WTC11 (cell line): ENCODE measurements at regions not wholly inside any gene's neighbourhood (a gene's known extent, or its start where the extent isn't known, plus 50 kb on each side); places are given as distances from the start of the nearest gene placed in this dataset.

ENCODE experiments used
- ATAC-seq: fragments of 200-7000 bp; cut with Tn5 transposase; 2 replicates; pipeline ENCODE4 v1.10.0; 2021; ENCODE audit warnings: mild to moderate bottlenecking, moderate library complexity
- CTCF ChIA-PET: fragments of 300-600 bp; sonication (Branson Sonifier 250); formaldehyde crosslinking; loops from one replicate; lab custom pipeline; 2021; ENCODE audit warnings: antibody characterized with exemption; lab: Charles Lee
- POLR2A ChIA-PET: fragments of 350-600 bp; sonication (Branson Sonifier 250); formaldehyde crosslinking; loops from one replicate; lab custom pipeline; 2021; ENCODE audit warnings: antibody characterized with exemption; lab: Charles Lee
- DNase-seq: peaks from one replicate; pipeline ENCODE4 v3.0.0; 2021; ENCODE audit warnings: low spot score
- H3K27ac Mint-ChIP-seq: 2 replicates; pipeline ENCODE4 v1.8.0; 2021; ENCODE audit warnings: mixed read lengths
- H3K27me3 Mint-ChIP-seq: 2 replicates; pipeline ENCODE4 v1.8.0; 2021; ENCODE audit warnings: low read depth, mild to moderate bottlenecking, moderate library complexity, mixed read lengths
- H3K36me3 Mint-ChIP-seq: 2 replicates; pipeline ENCODE4 v1.8.0; 2021; ENCODE audit warnings: mixed read lengths
- H3K4me1 Mint-ChIP-seq: 2 replicates; pipeline ENCODE4 v1.8.0; 2022; ENCODE audit warnings: mixed read lengths
- H3K4me3 Mint-ChIP-seq: 2 replicates; pipeline ENCODE4 v1.8.0; 2021; ENCODE audit warnings: mild to moderate bottlenecking, moderate library complexity, mixed read lengths
- H3K9me3 Mint-ChIP-seq: 2 replicates; pipeline ENCODE4 v1.8.0; 2021; ENCODE audit warnings: mixed read lengths
- CREB1 ChIP-seq: sonication (generic); formaldehyde crosslinking; IDR thresholded peaks from 2 replicates; pipeline ENCODE4 v1.8.0; 2023; ENCODE audit warnings: mild to moderate bottlenecking, missing genetic modification reagents
- CREM ChIP-seq: sonication (generic); formaldehyde crosslinking; IDR thresholded peaks from 2 replicates; pipeline ENCODE4 v1.8.1; 2022; ENCODE audit warnings: mild to moderate bottlenecking, missing genetic modification reagents, moderate library complexity
- ELF4 ChIP-seq: sonication (generic); formaldehyde crosslinking; IDR thresholded peaks from 2 replicates; pipeline ENCODE4 v1.8.1; 2022; ENCODE audit warnings: low read depth, mild to moderate bottlenecking, moderate library complexity, missing genetic modification reagents
- EMX1 ChIP-seq: fragments of 250-450 bp; sonication (Bioruptor Pico); IDR thresholded peaks from 2 replicates; pipeline ENCODE4 v1.8.0; 2021; ENCODE audit warnings: mild to moderate bottlenecking
- ETV6 ChIP-seq: sonication (generic); formaldehyde crosslinking; IDR thresholded peaks from 2 replicates; pipeline ENCODE4 v1.8.1; 2022; ENCODE audit warnings: mild to moderate bottlenecking, missing genetic modification reagents
- GABPB1 ChIP-seq: sonication (generic); formaldehyde crosslinking; IDR thresholded peaks from 2 replicates; pipeline ENCODE4 v1.8.1; 2023; ENCODE audit warnings: mild to moderate bottlenecking, missing genetic modification reagents
- GRHL2 ChIP-seq: fragments of 250-450 bp; sonication (Bioruptor Pico); IDR thresholded peaks from 2 replicates; pipeline ENCODE4 v1.8.0; 2022; ENCODE audit warnings: mild to moderate bottlenecking, moderate library complexity; ENCODE audit not compliant: insufficient replicate concordance, severe bottlenecking
- IRF2 ChIP-seq: sonication (generic); formaldehyde crosslinking; IDR thresholded peaks from 2 replicates; pipeline ENCODE4 v1.8.0; 2022; ENCODE audit warnings: low read depth, missing genetic modification reagents, borderline replicate concordance
- MYBL2 ChIP-seq: sonication (generic); formaldehyde crosslinking; IDR thresholded peaks from 2 replicates; pipeline ENCODE4 v1.8.1; 2023; ENCODE audit warnings: mild to moderate bottlenecking, moderate library complexity, missing genetic modification reagents
- NR2C2 ChIP-seq: sonication (generic); formaldehyde crosslinking; IDR thresholded peaks from 2 replicates; pipeline ENCODE4 v1.8.0; 2022; ENCODE audit warnings: mild to moderate bottlenecking, missing genetic modification reagents
- NR3C1 ChIP-seq: sonication (generic); formaldehyde crosslinking; conservative IDR thresholded peaks from 2 replicates; pipeline ENCODE4 v1.8.1; 2023; ENCODE audit warnings: low read depth, mild to moderate bottlenecking, missing genetic modification reagents
- PREB ChIP-seq: sonication (generic); formaldehyde crosslinking; IDR thresholded peaks from 2 replicates; pipeline ENCODE4 v1.8.1; 2022; ENCODE audit warnings: mild to moderate bottlenecking, missing genetic modification reagents, moderate library complexity, borderline replicate concordance
- SOX15 ChIP-seq: fragments of 250-450 bp; sonication (Bioruptor Pico); IDR thresholded peaks from 2 replicates; pipeline ENCODE4 v1.9.0; 2021; ENCODE audit warnings: mild to moderate bottlenecking
- TCF7 ChIP-seq: sonication (generic); formaldehyde crosslinking; IDR thresholded peaks from 2 replicates; pipeline ENCODE4 v1.8.0; 2022; ENCODE audit warnings: mild to moderate bottlenecking, low read depth, missing genetic modification reagents, moderate library complexity
- TEAD4 ChIP-seq: sonication (generic); formaldehyde crosslinking; IDR thresholded peaks from 2 replicates; pipeline ENCODE4 v1.8.0; 2022; ENCODE audit warnings: mild to moderate bottlenecking, missing genetic modification reagents
- TP53 ChIP-seq: sonication (generic); formaldehyde crosslinking; IDR thresholded peaks from 2 replicates; pipeline ENCODE4 v1.8.1; 2023; ENCODE audit warnings: mild to moderate bottlenecking, missing genetic modification reagents
- ZBTB21 ChIP-seq: sonication (generic); formaldehyde crosslinking; IDR thresholded peaks from 2 replicates; pipeline ENCODE4 v1.8.1; 2023; ENCODE audit warnings: mild to moderate bottlenecking, missing genetic modification reagents, borderline replicate concordance
- ZNF219 ChIP-seq: sonication (generic); formaldehyde crosslinking; IDR thresholded peaks from 2 replicates; pipeline ENCODE4 v1.8.0; 2023; ENCODE audit warnings: missing genetic modification reagents, mild to moderate bottlenecking, borderline replicate concordance
- ZNF263 ChIP-seq: sonication (generic); formaldehyde crosslinking; IDR thresholded peaks from 2 replicates; pipeline ENCODE4 v1.8.1; 2022; ENCODE audit warnings: low read depth, mild to moderate bottlenecking, moderate library complexity, missing genetic modification reagents
- ZNF416 ChIP-seq: fragments of 250-450 bp; sonication (Bioruptor Pico); IDR thresholded peaks from 2 replicates; pipeline ENCODE4 v1.9.0; 2021; ENCODE audit warnings: mild to moderate bottlenecking, inconsistent platforms
- ZNF423 ChIP-seq: fragments of 250-450 bp; sonication (Bioruptor Pico); IDR thresholded peaks from 2 replicates; pipeline ENCODE4 v2.1.2; 2022; ENCODE audit warnings: mild to moderate bottlenecking, moderate library complexity
- TF ChIP-seq, protein P1 (sequence below): sonication (generic); formaldehyde crosslinking; IDR thresholded peaks from 2 replicates; pipeline ENCODE4 v1.8.1; 2023; ENCODE audit warnings: mild to moderate bottlenecking, missing genetic modification reagents, moderate library complexity
- TF ChIP-seq, protein P2 (sequence below): sonication (generic); formaldehyde crosslinking; conservative IDR thresholded peaks from 2 replicates; pipeline ENCODE4 v1.8.1; 2023; ENCODE audit warnings: mild to moderate bottlenecking, low read depth, missing genetic modification reagents, moderate library complexity
- TF ChIP-seq, protein P3 (sequence below): sonication (generic); formaldehyde crosslinking; IDR thresholded peaks from 2 replicates; pipeline ENCODE4 v1.8.0; 2023; ENCODE audit warnings: mild to moderate bottlenecking, missing genetic modification reagents
- TF ChIP-seq, protein P4 (sequence below): sonication (generic); formaldehyde crosslinking; IDR thresholded peaks from 2 replicates; pipeline ENCODE4 v1.8.0; 2022; ENCODE audit warnings: mild to moderate bottlenecking, missing genetic modification reagents

- H3K9me3 Mint-ChIP-seq = peaks cover 20% of the 10 kb centered on the region
- DNase-seq (no peak), ATAC-seq (peak; percentile 52)
- H3K27me3 Mint-ChIP-seq = no peaks in the 10 kb centered on the region
- no peak overlapping the region for H3K4me3 Mint-ChIP-seq
- POLR2A ChIA-PET = no interaction called here
- peaks cover 21% of the 10 kb centered on the region for H3K4me1 Mint-ChIP-seq
- H3K27ac Mint-ChIP-seq = peak overlapping the region; percentile 59
- CTCF ChIA-PET = no interaction called here
- peaks cover 5% of the 10 kb centered on the region; the same call in 1 of the 2 replicates for H3K36me3 Mint-ChIP-seq
- TF ChIP-seq CREB1 (CRISPR knock-in tag) (no peak), GABPB1 (CRISPR knock-in tag) (no peak), TCF7 (CRISPR knock-in tag) (no peak), TP53 (CRISPR knock-in tag) (no peak), ELF4 (no peak), MYBL2 (CRISPR knock-in tag) (no peak), CREM (CRISPR knock-in tag) (no peak), IRF2 (no peak), NR2C2 (no peak), PREB (CRISPR knock-in tag) (no peak)
- TF ChIP-seq, protein P1, sequence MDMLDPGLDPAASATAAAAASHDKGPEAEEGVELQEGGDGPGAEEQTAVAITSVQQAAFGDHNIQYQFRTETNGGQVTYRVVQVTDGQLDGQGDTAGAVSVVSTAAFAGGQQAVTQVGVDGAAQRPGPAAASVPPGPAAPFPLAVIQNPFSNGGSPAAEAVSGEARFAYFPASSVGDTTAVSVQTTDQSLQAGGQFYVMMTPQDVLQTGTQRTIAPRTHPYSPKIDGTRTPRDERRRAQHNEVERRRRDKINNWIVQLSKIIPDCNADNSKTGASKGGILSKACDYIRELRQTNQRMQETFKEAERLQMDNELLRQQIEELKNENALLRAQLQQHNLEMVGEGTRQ = no peak
These were observed 1074.0 kb upstream of the LCORL start for GRCh38 chr4:19095491-19096046.

GRCh38 chr4:19093951-19094350 is 1072.4 kb upstream of the LCORL start:
- H3K27me3 Mint-ChIP-seq = no peaks in the 10 kb centered on the region
- TF ChIP-seq ZNF263 (CRISPR knock-in tag) (no peak), GRHL2 (CRISPR knock-in tag) (no peak), ZBTB21 (no peak), GABPB1 (CRISPR knock-in tag) (no peak), TCF7 (CRISPR knock-in tag) (no peak), TEAD4 (CRISPR knock-in tag) (no peak), EMX1 (CRISPR knock-in tag) (no peak), ZNF219 (CRISPR knock-in tag) (no peak), ZNF416 (no peak)
- no peak overlapping the region; the same call in 1 of the 2 replicates for H3K27ac Mint-ChIP-seq
- no peaks in the 10 kb centered on the region; the same call in 1 of the 2 replicates for H3K36me3 Mint-ChIP-seq
- ChIA-PET POLR2A (no interaction called here), CTCF (no interaction called here)
- no peak for DNase-seq
- peaks cover 14% of the 10 kb centered on the region for H3K9me3 Mint-ChIP-seq
- no peak for ATAC-seq
- H3K4me3 Mint-ChIP-seq = no peak overlapping the region
- H3K4me1 Mint-ChIP-seq = peaks cover 21% of the 10 kb centered on the region

DNA sequence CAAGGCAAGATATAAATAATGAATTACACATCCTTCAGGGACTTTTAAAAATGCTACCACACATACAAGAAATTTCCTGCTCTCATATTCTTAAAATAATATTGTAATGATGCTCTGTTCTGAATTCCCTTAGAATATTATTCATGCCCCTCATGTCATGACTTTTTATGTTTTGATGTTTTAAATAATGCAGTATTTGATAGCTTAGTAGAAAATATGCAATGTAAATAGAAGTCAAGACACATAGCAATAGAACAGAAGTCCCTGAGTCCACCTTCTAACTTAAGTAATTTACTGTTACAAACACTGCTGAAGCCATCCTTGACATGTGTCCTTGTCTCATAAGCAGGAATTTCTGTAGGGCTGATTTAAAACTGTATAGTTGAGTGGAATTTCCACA is 1071.2 kb upstream of the LCORL start:
- Mint-ChIP-seq H3K27ac (no peak overlapping the region), H3K9me3 (peaks cover 22% of the 10 kb centered on the region), H3K27me3 (no peaks in the 10 kb centered on the region), H3K36me3 (peaks cover under 1% of the 10 kb centered on the region; the same call in 1 of the 2 replicates), H3K4me1 (peaks cover 21% of the 10 kb centered on the region), H3K4me3 (no peak overlapping the region)
- ChIA-PET POLR2A (no interaction called here), CTCF (interaction anchor here (0.7 to 1.0 kb wide), 2 partner anchors 12 to 188 kb away, joined by 4 to 8 read pairs; no protein-coding TSS in a partner anchor)
- DNase-seq = no peak
- ATAC-seq = no peak
- TF ChIP-seq, protein P2, sequence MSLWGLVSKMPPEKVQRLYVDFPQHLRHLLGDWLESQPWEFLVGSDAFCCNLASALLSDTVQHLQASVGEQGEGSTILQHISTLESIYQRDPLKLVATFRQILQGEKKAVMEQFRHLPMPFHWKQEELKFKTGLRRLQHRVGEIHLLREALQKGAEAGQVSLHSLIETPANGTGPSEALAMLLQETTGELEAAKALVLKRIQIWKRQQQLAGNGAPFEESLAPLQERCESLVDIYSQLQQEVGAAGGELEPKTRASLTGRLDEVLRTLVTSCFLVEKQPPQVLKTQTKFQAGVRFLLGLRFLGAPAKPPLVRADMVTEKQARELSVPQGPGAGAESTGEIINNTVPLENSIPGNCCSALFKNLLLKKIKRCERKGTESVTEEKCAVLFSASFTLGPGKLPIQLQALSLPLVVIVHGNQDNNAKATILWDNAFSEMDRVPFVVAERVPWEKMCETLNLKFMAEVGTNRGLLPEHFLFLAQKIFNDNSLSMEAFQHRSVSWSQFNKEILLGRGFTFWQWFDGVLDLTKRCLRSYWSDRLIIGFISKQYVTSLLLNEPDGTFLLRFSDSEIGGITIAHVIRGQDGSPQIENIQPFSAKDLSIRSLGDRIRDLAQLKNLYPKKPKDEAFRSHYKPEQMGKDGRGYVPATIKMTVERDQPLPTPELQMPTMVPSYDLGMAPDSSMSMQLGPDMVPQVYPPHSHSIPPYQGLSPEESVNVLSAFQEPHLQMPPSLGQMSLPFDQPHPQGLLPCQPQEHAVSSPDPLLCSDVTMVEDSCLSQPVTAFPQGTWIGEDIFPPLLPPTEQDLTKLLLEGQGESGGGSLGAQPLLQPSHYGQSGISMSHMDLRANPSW (CRISPR knock-in tag) = no peak
- no peak for TF ChIP-seq ETV6 (CRISPR knock-in tag)
- no peak for TF ChIP-seq ELF4
- TF ChIP-seq ZNF423 (CRISPR knock-in tag) = no peak
- no peak for TF ChIP-seq IRF2
- TF ChIP-seq NR3C1 (CRISPR knock-in tag) = no peak
- no peak for TF ChIP-seq ZNF263 (CRISPR knock-in tag)
- TF ChIP-seq SOX15 = no peak
- TF ChIP-seq, protein P3, sequence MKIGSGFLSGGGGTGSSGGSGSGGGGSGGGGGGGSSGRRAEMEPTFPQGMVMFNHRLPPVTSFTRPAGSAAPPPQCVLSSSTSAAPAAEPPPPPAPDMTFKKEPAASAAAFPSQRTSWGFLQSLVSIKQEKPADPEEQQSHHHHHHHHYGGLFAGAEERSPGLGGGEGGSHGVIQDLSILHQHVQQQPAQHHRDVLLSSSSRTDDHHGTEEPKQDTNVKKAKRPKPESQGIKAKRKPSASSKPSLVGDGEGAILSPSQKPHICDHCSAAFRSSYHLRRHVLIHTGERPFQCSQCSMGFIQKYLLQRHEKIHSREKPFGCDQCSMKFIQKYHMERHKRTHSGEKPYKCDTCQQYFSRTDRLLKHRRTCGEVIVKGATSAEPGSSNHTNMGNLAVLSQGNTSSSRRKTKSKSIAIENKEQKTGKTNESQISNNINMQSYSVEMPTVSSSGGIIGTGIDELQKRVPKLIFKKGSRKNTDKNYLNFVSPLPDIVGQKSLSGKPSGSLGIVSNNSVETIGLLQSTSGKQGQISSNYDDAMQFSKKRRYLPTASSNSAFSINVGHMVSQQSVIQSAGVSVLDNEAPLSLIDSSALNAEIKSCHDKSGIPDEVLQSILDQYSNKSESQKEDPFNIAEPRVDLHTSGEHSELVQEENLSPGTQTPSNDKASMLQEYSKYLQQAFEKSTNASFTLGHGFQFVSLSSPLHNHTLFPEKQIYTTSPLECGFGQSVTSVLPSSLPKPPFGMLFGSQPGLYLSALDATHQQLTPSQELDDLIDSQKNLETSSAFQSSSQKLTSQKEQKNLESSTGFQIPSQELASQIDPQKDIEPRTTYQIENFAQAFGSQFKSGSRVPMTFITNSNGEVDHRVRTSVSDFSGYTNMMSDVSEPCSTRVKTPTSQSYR = no peak
- TF ChIP-seq, protein P4, sequence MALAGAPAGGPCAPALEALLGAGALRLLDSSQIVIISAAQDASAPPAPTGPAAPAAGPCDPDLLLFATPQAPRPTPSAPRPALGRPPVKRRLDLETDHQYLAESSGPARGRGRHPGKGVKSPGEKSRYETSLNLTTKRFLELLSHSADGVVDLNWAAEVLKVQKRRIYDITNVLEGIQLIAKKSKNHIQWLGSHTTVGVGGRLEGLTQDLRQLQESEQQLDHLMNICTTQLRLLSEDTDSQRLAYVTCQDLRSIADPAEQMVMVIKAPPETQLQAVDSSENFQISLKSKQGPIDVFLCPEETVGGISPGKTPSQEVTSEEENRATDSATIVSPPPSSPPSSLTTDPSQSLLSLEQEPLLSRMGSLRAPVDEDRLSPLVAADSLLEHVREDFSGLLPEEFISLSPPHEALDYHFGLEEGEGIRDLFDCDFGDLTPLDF (CRISPR knock-in tag) = no peak
